GM23248 (cell line): ENCODE measurements at regions not wholly inside any gene's neighbourhood (a gene's known extent, or its start where the extent isn't known, plus 50 kb on each side); places are given as distances from the start of the nearest gene placed in this dataset.

Experiments used
- EZH2 ChIP-seq: fragments of 200-600 bp; sonication (generic); IDR thresholded peaks from 2 replicates; pipeline ENCODE4 v1.6.1; 2018; ENCODE audit warnings: antibody characterized with exemption, mild to moderate bottlenecking; ENCODE audit not compliant: insufficient read depth, poor library complexity, severe bottlenecking
- EZH2phosphoT487 ChIP-seq: fragments of 200-600 bp; sonication (generic); IDR thresholded peaks from 2 replicates; pipeline ENCODE4 v1.6.1; 2018; ENCODE audit warnings: antibody characterized with exemption, moderate library complexity, mild to moderate bottlenecking, low read depth; ENCODE audit not compliant: insufficient read depth

- TF ChIP-seq EZH2 (no peak), EZH2phosphoT487 (no peak)
Observed at GRCh38 chr18:29556070-29556469, 1379.1 kb upstream of the CDH2 start.
